CD14-positive monocyte (primary cell): ENCODE measurements at regions not wholly inside any gene's neighbourhood (a gene's known extent, or its start where the extent isn't known, plus 50 kb on each side); places are given as distances from the start of the nearest gene placed in this dataset.

Source experiments
- DNase-seq, 3 donors: peaks; one replicate each; pipeline ENCODE4 v3.0.0-alpha.2; 2011 to 2022
- H2AFZ ChIP-seq: 2 replicates; pipeline ENCODE4 v1.6.0; 2012; ENCODE audit warnings: mild to moderate bottlenecking, low read depth, low read length, inconsistent platforms; ENCODE audit not compliant: insufficient read depth, poor library complexity, severe bottlenecking
- H3K27ac ChIP-seq, 2 donors: 1 replicate in 1 of 2; 2 replicates in 1 of 2; pipeline ENCODE4 v1.5.1; 2012 to 2013; ENCODE audit warnings: low read length in 2 of 2, control low read depth in 1 of 2, inconsistent platforms in 1 of 2, low read depth in 1 of 2, mild to moderate bottlenecking in 1 of 2
- H3K27me3 ChIP-seq, 2 donors: one replicate each; pipeline versions ENCODE4 v1.6.0 to v1.6.1; 2011 to 2013; ENCODE audit warnings: low read length in 2 of 2; ENCODE audit not compliant: control insufficient read depth in 2 of 2, insufficient read depth in 2 of 2
- H3K36me3 ChIP-seq, 2 donors: replicated peaks in 1 of 2; 1 replicate in 1 of 2; 2 replicates in 1 of 2; pipeline versions ENCODE4 v1.5.1 to v1.6.1; 2012 to 2013; ENCODE audit warnings: low read length in 2 of 2, control low read depth in 1 of 2, inconsistent platforms in 1 of 2, mild to moderate bottlenecking in 1 of 2; ENCODE audit not compliant: insufficient read depth in 2 of 2, control insufficient read depth in 1 of 2
- H3K4me1 ChIP-seq, 2 donors: 1 replicate in 1 of 2; 2 replicates in 1 of 2; pipeline versions ENCODE4 v1.5.1 to v1.6.1; 2012 to 2013; ENCODE audit warnings: low read length in 2 of 2, control low read depth in 1 of 2, inconsistent platforms in 1 of 2, mild to moderate bottlenecking in 1 of 2, moderate library complexity in 1 of 2; ENCODE audit not compliant: insufficient read depth in 2 of 2, control insufficient read depth in 1 of 2
- H3K4me2 ChIP-seq: replicated peaks from 2 replicates; pipeline ENCODE3; 2012; ENCODE audit warnings: low read length, moderate library complexity, mild to moderate bottlenecking; ENCODE audit not compliant: poor library complexity, severe bottlenecking; ENCODE audit errors: extremely low read depth
- H3K4me3 ChIP-seq, 3 experiments: fragments of 200-600 bp in 1 of 3; sonication (generic) in 1 of 3; replicated peaks in 1 of 3; 1 replicate in 2 of 3; 2 replicates in 1 of 3; pipeline ENCODE4 v1.5.1; 2011 to 2013; ENCODE audit warnings: low read length in 3 of 3, mild to moderate bottlenecking in 3 of 3, control low read depth in 2 of 3, low read depth in 2 of 3, inconsistent platforms in 1 of 3, moderate library complexity in 1 of 3
- H3K79me2 ChIP-seq: 2 replicates; pipeline ENCODE4 v1.6.0; 2012; ENCODE audit warnings: mild to moderate bottlenecking, control low read depth, inconsistent platforms, low read length, moderate library complexity; ENCODE audit not compliant: insufficient read depth
- H3K9ac ChIP-seq: 2 replicates; pipeline ENCODE4 v1.6.0; 2017; ENCODE audit warnings: low read length, mild to moderate bottlenecking; ENCODE audit not compliant: insufficient read depth, poor library complexity, severe bottlenecking
- H3K9me3 ChIP-seq, 2 donors: replicated peaks in 1 of 2; 1 replicate in 1 of 2; 2 replicates in 1 of 2; pipeline versions ENCODE4 v1.5.1 to v1.6.1; 2012 to 2013; ENCODE audit warnings: low read length in 2 of 2, control low read depth in 1 of 2; ENCODE audit not compliant: control insufficient read depth in 1 of 2, insufficient read depth in 1 of 2
- H4K20me1 ChIP-seq: 2 replicates; pipeline ENCODE4 v1.6.0; 2012; ENCODE audit warnings: mild to moderate bottlenecking, low read length, control low read depth, moderate library complexity; ENCODE audit not compliant: insufficient read depth
- H3K27ac Mint-ChIP-seq, 7 donors: one replicate each; pipeline ENCODE4 v1.8.0; 2020; ENCODE audit warnings: mild to moderate bottlenecking in 7 of 7, mixed read lengths in 7 of 7, moderate library complexity in 6 of 7, inconsistent platforms in 2 of 7
- H3K27me3 Mint-ChIP-seq, 3 donors: one replicate each; pipeline ENCODE4 v1.8.0; 2021 to 2022; ENCODE audit warnings: low read depth in 3 of 3, mild to moderate bottlenecking in 3 of 3, mixed read lengths in 3 of 3, moderate library complexity in 3 of 3, inconsistent platforms in 1 of 3
- H3K36me3 Mint-ChIP-seq, 2 donors: one replicate each; pipeline ENCODE4 v1.8.0; 2020; ENCODE audit warnings: mixed read lengths in 2 of 2, inconsistent platforms in 1 of 2, mild to moderate bottlenecking in 1 of 2
- H3K4me1 Mint-ChIP-seq: one replicate; pipeline ENCODE4 v1.8.0; 2020; ENCODE audit warnings: mild to moderate bottlenecking, mixed read lengths
- H3K4me3 Mint-ChIP-seq, 2 donors: one replicate each; pipeline ENCODE4 v1.8.0; 2020; ENCODE audit warnings: mild to moderate bottlenecking in 2 of 2, mixed read lengths in 2 of 2, moderate library complexity in 1 of 2
- H3K9me3 Mint-ChIP-seq, 7 donors: one replicate each; pipeline ENCODE4 v1.8.0; 2020 to 2022; ENCODE audit warnings: mixed read lengths in 7 of 7, mild to moderate bottlenecking in 6 of 7, moderate library complexity in 6 of 7, inconsistent platforms in 2 of 7
- WGBS: methylation state at CpG from one replicate; pipeline ENCODE4 v1.1.5; 2013; ENCODE audit warnings: missing lambda C conversion rate; ENCODE audit not compliant: insufficient coverage; 5-methylcytosine and 5-hydroxymethylcytosine counted together
- intact Hi-C, 2 donors: fragments of 100-400 bp; cut with micrococcal nuclease; formaldehyde crosslinking; loops; one replicate each; pipeline versions ENCODE4 v1.15.0 to v1.15.1; 2023
- TF ChIP-seq, protein P1 (sequence below): fragments of 200-600 bp; IDR thresholded peaks from one replicate; pipeline ENCODE4 v1.8.0; 2022; ENCODE audit warnings: antibody characterized with exemption, mild to moderate bottlenecking

DNA sequence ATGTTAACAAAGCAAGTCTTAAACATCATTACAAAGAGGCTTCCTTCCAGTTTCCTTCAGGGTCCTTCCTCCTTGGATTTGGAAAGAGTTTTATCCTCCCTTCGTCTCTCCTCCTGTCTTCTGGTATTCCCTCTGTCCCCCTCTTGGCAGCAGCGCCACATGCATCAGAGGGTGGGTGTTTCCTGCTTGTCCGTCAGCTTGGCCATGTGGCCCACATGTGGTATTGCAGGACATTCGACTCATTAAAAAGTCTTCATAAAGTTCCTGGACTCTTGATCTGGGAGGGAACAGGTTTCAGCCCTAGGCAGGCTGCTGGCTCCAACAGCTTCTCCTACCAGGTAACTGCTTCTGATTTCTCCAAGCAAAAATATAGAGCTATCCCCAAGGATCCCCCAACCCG is 189.8 kb downstream of the CSNK2A3 start:
- Histone ChIP-seq H3K4me3 (no peak overlapping the region), H4K20me1 (no peaks in the 10 kb centered on the region), H3K9me3 (peaks cover 0 to 3% of the 10 kb centered on the region in 2 donors), H3K79me2 (no peaks in the 10 kb centered on the region), H3K4me2 (no peak overlapping the region), H3K27ac (no peak overlapping the region), H2AFZ (no peak overlapping the region), H3K9ac (no peak overlapping the region), H3K4me1 (no peaks in the 10 kb centered on the region), H3K36me3 (no peaks in the 10 kb centered on the region), H3K27me3 (peaks cover 0 to 2% of the 10 kb centered on the region in 2 donors)
- no peaks in the 10 kb centered on the region for H3K36me3 Mint-ChIP-seq
- DNase-seq = no peak
- 67% methylated on average over 1 of the region's 5 CpGs for WGBS
- peaks cover 0 to 9% (median 3%) of the 10 kb centered on the region in 3 donors for H3K27me3 Mint-ChIP-seq
- H3K4me3 Mint-ChIP-seq = no peak overlapping the region
- peaks cover 0 to 14% (median 5%) of the 10 kb centered on the region in 7 donors for H3K9me3 Mint-ChIP-seq
- peak overlapping the region in 1 of 7 donors; percentile 9 for H3K27ac Mint-ChIP-seq
- intact Hi-C loops = no loop called here
- TF ChIP-seq, protein P1, sequence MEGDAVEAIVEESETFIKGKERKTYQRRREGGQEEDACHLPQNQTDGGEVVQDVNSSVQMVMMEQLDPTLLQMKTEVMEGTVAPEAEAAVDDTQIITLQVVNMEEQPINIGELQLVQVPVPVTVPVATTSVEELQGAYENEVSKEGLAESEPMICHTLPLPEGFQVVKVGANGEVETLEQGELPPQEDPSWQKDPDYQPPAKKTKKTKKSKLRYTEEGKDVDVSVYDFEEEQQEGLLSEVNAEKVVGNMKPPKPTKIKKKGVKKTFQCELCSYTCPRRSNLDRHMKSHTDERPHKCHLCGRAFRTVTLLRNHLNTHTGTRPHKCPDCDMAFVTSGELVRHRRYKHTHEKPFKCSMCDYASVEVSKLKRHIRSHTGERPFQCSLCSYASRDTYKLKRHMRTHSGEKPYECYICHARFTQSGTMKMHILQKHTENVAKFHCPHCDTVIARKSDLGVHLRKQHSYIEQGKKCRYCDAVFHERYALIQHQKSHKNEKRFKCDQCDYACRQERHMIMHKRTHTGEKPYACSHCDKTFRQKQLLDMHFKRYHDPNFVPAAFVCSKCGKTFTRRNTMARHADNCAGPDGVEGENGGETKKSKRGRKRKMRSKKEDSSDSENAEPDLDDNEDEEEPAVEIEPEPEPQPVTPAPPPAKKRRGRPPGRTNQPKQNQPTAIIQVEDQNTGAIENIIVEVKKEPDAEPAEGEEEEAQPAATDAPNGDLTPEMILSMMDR = no peak
- no peaks in the 10 kb centered on the region for H3K4me1 Mint-ChIP-seq

DNA sequence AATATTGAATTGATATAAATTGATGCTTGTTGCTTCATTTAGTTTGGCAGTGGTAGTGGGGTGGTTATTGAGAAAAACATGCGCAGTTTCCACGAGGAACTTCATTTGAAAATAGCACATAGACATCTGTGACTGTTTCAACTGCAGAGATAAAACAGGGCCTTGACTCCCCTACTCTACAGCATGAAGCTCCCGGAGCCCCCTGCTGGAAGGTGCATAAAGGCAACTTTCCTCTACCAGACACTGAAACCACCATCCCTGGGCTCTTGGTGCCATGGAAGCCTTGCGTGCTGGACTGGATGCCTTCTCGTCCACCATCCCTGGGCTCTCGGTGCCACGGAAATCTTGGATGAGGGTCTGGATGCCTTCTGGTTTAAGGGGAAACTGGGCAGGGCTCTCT is 195.9 kb downstream of the CSNK2A3 start:
- intact Hi-C loops = no loop called here
- 82% methylated on average over 5 of the region's 7 CpGs for WGBS
- H3K4me2 ChIP-seq = no peak overlapping the region
- no peak overlapping the region for H3K27ac Mint-ChIP-seq
- no peak overlapping the region for H3K4me3 Mint-ChIP-seq
- H2AFZ ChIP-seq = no peak overlapping the region
- no peaks in the 10 kb centered on the region for H3K79me2 ChIP-seq
- H3K27me3 ChIP-seq = no peaks in the 10 kb centered on the region
- no peaks in the 10 kb centered on the region for H4K20me1 ChIP-seq
- DNase-seq = no peak
- TF ChIP-seq, protein P1 = no peak
- H3K4me3 ChIP-seq = no peak overlapping the region
- H3K27me3 Mint-ChIP-seq = peaks cover 2 to 7% (median 3%) of the 10 kb centered on the region in 3 donors
- peaks cover 0 to 9% (median 5%) of the 10 kb centered on the region in 7 donors for H3K9me3 Mint-ChIP-seq
- H3K9ac ChIP-seq = no peak overlapping the region
- no peaks in the 10 kb centered on the region for H3K36me3 Mint-ChIP-seq
- no peaks in the 10 kb centered on the region for H3K36me3 ChIP-seq
- no peak overlapping the region for H3K27ac ChIP-seq
- H3K4me1 Mint-ChIP-seq = no peaks in the 10 kb centered on the region
- H3K4me1 ChIP-seq = no peaks in the 10 kb centered on the region
- peaks cover 0 to 3% of the 10 kb centered on the region in 2 donors for H3K9me3 ChIP-seq
